Dermis blood vessel endothelial cell (primary cell): ENCODE measurements at regions not wholly inside any gene's neighbourhood (a gene's known extent, or its start where the extent isn't known, plus 50 kb on each side); places are given as distances from the start of the nearest gene placed in this dataset.
"Not testable (repeated sequence)": the region's sequence is repeated elsewhere in the genome, so short reads cannot be mapped to it uniquely, and the experiment has no call there.

Experiments used
- DNase-seq: peaks from one replicate; pipeline ENCODE4 v3.0.0; 2010

GRCh38 chr2:237218756-237219155, 133.1 kb downstream of the COPS8 start:
- DNase-seq, result no peak

DNA sequence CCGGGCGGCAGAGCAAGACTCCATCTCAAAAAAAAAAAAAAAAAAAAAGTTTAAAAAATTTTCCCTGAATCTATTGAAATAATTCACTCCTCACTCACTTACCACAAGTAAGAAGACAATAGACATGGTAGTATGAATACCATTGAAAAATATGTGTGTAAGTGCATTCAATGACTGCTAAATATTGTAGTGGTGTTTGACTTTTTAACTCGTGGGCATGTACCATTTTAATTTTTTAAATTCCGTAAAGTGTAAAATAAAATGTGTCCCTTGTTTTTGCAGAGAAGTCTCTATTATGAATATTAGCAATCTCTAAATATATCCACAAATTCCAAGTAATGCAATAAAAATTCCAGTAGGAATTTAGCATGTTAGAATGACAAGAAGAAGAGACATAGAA, 134.1 kb downstream of the COPS8 start:
- no peak for DNase-seq

DNA sequence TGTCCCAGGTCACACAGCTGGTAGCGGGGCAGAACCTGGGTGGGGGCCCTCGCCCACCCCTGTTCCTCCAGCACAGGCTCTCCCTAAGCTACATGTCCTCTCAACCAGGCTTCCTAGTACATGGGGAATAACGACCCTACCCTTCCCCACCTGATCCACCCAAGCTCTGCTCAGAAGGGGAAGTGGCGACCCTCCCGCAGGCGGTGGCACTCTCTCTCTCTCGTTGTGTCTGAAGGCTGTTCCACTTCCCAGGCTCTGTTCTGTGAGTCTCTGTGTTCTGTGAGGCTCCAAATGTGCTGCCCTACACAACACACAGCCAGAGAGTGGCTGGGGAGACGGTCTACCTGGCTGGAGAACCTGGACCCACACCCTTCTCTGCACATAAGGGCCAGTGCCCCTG, 135.8 kb downstream of the COPS8 start:
- no peak for DNase-seq

DNA sequence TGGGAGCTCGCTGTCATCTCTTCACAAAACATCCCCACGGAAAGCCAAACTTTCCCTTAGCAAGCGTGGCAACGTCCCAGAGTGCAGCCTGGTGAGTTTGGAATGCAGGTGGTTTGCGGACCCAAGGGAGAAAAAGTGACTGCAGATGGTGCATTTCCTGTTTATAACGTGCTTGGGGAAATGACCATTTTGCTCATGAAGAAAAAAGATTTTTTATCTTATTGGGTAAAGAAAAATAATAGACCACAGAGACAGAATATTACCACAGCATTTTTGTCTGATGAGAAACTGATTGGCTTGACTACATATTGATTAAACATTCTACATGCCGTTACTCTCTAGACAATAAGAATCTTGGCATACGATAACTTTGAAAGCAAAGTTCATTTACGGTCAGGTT, 136.5 kb downstream of the COPS8 start:
- no peak for DNase-seq

DNA sequence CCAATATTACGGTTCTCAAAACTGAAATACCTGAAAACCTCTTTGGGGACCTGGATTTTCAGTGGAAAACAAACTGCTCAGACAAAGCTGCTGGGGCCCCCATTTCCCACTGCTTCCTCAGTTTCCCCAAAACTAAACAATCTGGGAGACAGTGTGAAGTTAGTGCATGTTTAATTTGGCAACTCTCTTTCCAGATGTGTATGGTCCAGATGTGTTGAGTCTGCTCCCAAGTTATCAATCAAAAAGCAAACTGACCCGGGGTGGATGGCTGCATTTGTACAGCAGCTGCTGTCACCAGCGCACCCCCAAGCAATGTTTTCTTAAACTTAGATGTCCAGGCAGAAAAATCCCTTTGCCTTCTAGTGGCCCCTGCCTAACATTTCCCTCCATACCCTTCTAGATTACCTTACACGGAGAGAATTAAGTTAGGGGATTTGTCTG, 136.9 kb downstream of the COPS8 start:
- DNase-seq, result no peak

GRCh38 chr2:237223201-237223861, 137.6 kb downstream of the COPS8 start:
- peak; percentile 46 for DNase-seq

GRCh38 chr2:237227190-237227589, 141.5 kb downstream of the COPS8 start:
- no peak for DNase-seq

DNA sequence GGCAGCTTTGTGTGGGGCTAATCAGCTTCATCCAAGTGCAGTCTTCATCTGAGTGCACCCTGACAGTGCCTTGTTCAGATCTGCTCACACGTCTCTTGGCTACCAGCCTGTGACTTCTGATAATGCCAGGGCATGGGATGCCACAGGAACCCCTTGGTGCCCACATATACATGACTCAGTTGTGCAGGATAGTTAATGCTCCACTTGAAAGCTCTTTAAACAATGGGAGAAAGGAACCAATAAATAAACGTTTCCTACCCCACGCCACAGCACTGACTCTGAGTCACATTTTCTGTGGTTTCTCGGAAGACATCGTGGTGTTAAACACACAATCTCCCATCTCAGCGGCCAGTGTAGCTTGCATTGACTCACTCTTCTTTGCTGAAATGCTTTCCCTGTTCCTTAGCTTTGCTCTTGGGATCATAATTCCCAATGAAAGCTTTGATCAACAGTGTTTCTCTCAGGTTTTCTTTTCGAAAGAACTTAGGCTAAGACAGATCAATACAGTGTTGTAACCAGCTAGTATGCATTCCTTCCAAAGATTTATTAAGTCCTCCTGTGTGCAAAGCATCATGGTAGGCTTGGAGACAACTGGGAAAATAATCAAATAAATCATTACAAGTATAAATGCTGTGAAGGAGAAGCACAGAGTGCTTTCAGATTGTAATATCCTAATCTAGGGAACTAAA, 142.0 kb downstream of the COPS8 start:
- DNase-seq, result peak; percentile 74

DNA sequence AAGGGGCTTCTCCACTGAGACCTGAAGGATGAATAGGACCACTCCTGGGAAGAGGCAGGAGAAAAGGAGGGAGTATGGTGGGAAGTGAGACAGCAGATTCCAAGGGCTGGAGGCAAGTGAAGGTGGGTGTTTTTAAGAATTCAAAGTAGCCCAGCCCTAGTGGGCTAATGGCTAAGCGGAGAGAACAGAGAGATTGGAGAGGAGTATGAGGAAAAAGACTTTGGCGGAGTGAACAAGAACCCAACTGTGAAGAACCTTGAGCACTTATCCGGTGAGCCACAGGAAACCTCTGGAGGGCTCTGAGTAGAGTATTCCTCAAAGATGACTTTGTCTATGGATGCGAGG, 142.6 kb downstream of the COPS8 start:
- no peak for DNase-seq

DNA sequence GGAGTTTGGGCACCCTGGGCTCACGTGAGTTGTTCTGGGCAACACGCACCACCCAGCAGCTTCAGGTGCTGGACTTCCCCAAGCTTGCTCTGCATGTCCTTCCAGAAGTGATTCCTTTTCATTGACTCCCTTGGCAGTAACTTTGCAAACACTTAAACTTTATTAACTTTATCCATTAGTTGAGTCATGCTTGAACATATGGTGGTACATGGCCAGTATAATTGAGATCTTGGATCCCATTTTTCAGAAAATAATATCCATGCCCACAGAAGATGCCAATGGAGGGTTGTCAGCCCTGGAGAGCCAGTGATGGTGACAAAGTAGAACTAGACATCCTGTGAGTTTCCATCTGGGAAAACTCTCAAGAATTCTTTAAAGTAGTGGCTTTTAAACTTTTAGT, 144.2 kb downstream of the COPS8 start:
- no peak for DNase-seq

DNA sequence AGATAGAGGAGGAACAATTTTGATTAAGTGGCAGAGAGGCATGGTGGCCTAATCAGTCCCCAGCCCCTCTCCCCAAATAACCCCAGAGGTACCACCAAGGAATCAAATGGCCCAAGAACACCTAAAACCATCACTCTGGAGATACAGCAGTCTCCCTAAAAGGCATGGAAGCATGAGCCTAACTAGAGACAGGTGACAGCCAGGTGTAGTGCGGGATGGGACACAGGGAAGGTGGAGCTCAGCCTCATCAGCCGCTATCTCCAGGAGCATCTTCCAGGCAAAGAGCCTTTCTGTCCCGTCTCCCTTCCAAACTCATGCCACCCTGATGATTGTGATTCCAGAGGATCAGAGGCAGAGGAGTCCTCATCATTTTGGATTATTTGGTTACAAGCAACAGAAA, 144.7 kb downstream of the COPS8 start:
- DNase-seq, result no peak

GRCh38 chr2:237231593-237231992, 145.9 kb downstream of the COPS8 start:
- DNase-seq, result no peak

- no peak for DNase-seq
Measured at GRCh38 chr2:237232166-237232565, 146.5 kb downstream of the COPS8 start.

- DNase-seq, result no peak
Measured at GRCh38 chr2:237234268-237234667, 148.6 kb downstream of the COPS8 start.

DNA sequence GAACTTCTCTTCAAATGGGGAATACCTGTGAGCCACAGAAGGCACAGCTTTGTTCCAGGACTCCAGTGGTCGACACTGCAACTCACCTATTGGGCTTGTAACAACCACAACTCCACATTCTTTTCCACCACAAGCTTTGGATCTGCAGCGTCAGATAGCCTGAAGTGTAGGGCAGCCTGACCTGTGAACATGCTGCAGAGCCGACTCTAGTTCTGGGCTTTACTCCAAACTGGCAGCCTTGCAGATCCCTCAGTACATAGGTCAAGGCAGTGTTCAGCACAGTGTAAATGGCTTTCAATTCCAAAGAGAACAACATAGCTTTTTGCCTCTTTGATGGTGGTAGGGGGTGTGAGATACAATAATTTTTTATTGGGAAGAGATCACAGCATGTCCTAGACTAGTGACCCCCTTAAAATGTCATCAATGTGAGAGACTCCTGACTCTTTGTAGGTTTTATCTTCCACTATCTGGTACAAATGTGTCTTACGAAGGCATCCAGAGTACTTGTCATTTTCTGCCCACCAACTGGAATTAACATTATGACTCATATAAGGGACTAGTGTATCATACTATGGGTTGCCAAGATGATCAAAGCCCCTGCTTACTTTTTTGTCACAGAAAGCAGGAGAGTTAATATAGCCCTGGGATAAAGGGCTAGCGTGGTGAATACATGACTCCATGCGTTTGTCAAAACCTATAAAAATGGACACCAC, 149.8 kb downstream of the COPS8 start:
- DNase-seq, result no peak

DNA sequence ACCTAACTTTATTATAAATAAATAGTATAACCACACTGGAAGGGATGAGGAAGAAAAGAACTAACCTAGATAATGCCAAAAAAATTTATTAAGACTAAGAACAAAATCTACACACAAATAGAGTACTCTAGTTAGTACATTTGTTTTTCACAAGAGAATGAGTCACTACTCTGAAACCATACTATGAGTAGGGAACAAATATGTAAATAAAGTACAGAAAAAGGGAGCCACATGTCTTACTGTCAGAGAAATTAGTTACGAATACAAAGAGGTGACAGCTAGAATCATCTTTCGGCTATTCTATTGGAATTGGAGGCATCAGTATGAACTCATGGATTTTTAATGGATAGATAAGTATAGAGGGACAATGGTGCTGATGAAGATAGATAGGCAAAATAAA, 150.5 kb downstream of the COPS8 start:
- no peak for DNase-seq

- no peak for DNase-seq
Measured at GRCh38 chr2:237238249-237238648, 152.6 kb downstream of the COPS8 start.

GRCh38 chr2:237240252-237240651, 154.6 kb downstream of the COPS8 start:
- DNase-seq, result no peak

DNA sequence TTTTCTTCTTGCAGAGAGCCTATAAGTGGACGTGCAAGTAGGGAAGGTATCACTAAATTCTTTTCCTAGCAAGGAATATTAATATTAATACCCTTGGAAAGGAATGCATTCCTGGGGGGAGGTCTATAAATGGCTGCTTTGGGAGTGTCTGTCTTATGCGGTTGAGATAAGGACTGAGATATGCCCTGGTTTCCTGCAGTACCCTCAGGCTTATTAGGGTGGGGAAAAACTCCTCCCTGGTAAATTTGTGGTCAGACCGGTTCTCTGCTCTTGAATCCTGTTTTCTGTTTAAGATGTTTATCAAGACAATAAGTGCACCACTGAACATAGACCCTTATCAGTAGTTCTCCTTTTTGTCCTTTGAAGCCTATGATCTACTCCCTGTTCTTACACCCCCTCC, 155.2 kb downstream of the COPS8 start:
- not testable (repeated sequence) for DNase-seq

DNA sequence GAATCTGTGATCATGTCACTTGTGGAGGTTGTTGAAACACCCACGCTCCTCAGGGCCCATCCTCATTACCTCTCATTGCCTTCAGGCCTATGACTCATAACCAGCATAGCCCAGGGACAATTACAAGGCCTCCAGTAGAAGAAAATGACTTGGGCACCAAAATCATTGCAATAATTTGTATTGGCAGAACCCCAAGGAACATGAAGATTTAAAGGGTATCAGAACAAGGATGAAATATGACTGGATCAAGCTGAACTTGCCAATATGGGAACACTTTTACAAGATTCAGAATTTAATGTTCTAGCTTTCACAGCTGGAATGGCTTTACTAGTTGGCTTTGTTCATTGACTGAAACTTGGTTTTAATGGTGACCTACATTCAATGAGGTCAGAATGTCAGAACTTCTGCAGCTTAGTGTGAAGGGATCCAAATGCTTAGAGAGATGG, 156.4 kb downstream of the COPS8 start:
- DNase-seq, result no peak

DNA sequence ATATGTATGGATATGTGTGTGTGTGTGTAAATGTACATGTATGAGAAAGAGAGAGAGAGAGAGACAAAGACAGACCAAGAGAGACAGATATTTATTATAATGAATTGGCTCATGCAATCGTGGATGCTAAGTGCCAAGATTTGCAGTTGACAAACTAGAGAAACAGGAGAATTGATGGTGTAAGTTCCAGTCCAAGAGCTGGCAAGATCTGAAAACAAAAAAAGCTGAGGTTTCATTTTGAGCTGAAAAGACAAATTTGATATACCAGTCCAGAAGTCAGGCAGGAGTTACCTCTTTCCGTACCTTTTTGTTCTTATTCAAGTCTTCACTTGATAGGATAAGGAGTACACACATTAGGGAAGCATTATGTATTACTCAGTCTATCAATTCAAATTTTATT, 157.8 kb downstream of the COPS8 start:
- no peak for DNase-seq

DNA sequence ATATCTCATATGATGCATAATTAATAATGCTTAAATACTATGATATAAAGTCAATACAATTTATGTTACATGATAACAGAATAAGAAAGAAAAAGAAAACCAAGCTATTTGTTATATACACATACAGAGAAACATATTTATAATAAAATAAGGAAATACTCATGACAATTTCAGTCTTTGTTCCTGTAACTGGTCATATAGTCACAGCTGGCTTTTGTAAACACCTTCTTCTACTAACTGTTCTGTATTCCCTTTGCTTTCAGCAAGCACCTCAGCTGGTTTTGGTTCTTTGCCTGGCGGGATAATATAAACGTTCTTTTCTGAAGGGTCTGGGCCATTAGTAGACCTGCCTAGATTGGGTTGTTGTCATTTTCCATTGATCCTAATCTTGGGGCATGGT, 158.5 kb downstream of the COPS8 start:
- no peak for DNase-seq

GRCh38 chr2:237244976-237245646, 159.4 kb downstream of the COPS8 start:
- DNase-seq, result no peak

- DNase-seq, result no peak
Measured at GRCh38 chr2:237250599-237250998, 163.4 kb downstream of the COL6A3 start.
